ENCODE measurements at regions not wholly inside any gene's neighbourhood (a gene's known extent, or its start where the extent isn't known, plus 50 kb on each side); places are given as distances from the start of the nearest gene placed in this dataset.

DNA sequence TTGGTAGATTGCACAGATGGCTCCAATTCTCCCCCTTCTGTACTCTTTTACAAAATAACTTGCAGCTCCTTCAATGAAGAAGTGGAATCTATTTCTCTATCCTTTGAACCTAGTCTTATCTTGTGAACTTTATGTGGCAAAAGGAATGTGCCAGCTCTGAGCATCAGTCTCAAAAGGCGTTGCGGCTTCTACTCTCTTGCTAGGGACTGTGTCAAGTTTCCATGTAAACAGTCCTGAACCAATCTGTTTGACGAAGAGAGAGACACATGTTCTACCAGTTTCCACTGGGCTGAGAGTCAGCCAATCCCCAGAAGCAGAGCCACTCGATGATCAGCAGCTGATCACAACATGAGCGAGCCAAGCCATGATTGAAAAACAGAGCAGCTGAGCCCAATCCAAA, 439.7 kb upstream of the SETBP1 start:
- TF ChIP-seq, protein P1, sequence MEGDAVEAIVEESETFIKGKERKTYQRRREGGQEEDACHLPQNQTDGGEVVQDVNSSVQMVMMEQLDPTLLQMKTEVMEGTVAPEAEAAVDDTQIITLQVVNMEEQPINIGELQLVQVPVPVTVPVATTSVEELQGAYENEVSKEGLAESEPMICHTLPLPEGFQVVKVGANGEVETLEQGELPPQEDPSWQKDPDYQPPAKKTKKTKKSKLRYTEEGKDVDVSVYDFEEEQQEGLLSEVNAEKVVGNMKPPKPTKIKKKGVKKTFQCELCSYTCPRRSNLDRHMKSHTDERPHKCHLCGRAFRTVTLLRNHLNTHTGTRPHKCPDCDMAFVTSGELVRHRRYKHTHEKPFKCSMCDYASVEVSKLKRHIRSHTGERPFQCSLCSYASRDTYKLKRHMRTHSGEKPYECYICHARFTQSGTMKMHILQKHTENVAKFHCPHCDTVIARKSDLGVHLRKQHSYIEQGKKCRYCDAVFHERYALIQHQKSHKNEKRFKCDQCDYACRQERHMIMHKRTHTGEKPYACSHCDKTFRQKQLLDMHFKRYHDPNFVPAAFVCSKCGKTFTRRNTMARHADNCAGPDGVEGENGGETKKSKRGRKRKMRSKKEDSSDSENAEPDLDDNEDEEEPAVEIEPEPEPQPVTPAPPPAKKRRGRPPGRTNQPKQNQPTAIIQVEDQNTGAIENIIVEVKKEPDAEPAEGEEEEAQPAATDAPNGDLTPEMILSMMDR (IDR thresholded peaks at IDR 0.05; ENCODE audit: low read depth, low read length) = no peak
- TF ChIP-seq POLR2A (IDR thresholded peaks at IDR 0.05; ENCODE audit: extremely low read depth, insufficient read length) = no peak
